Colonic mucosa (tissue), 4 donors: ENCODE measurements at regions not wholly inside any gene's neighbourhood (a gene's known extent, or its start where the extent isn't known, plus 50 kb on each side); places are given as distances from the start of the nearest gene placed in this dataset.
A peak's percentile ranks its signal among the peaks of the same experiment; 100 is the strongest.

ENCODE experiments used
- DNase-seq: peaks from one replicate; pipeline ENCODE4 v3.0.0-alpha.2; 2020
- H3K27ac ChIP-seq: fragments of 200-600 bp; one replicate; pipeline ENCODE4 v1.8.0; 2021
- H3K27me3 ChIP-seq: fragments of 200-600 bp; one replicate; pipeline ENCODE4 v1.8.0; 2021
- H3K36me3 ChIP-seq: fragments of 200-600 bp; one replicate; pipeline ENCODE4 v1.8.0; 2021
- H3K4me1 ChIP-seq: fragments of 200-600 bp; one replicate; pipeline ENCODE4 v1.8.0; 2021; ENCODE audit warnings: mild to moderate bottlenecking
- H3K4me3 ChIP-seq: fragments of 200-600 bp; one replicate; pipeline ENCODE4 v1.8.0; 2021
- H3K9ac ChIP-seq, 2 donors: one replicate each; pipeline ENCODE4 v1.7.0; 2013; ENCODE audit warnings: control low read depth in 2 of 2, low read depth in 2 of 2, low read length in 2 of 2
- H3K9me3 ChIP-seq: fragments of 200-600 bp; one replicate; pipeline ENCODE4 v1.8.0; 2021
- CTCF ChIP-seq: fragments of 200-600 bp; IDR thresholded peaks from one replicate; pipeline ENCODE4 v1.8.0; 2022; ENCODE audit warnings: antibody characterized with exemption, mild to moderate bottlenecking
- intact Hi-C: fragments of 100-400 bp; cut with DNase I; formaldehyde crosslinking; loops from one replicate; pipeline ENCODE4 v1.14.1; 2022
- donor health status: healthy.
- donor health status: DM: no; HTN: no; CAD: no.
- donor health status: DM: no; HTN: no; CAD: no.

- Histone ChIP-seq H3K27me3 (no peaks in the 10 kb centered on the region), H3K9ac (peak overlapping the region; percentile 59 to 78), H3K4me3 (peak overlapping the region; percentile 33), H3K4me1 (peaks cover 20% of the 10 kb centered on the region), H3K9me3 (no peaks in the 10 kb centered on the region), H3K27ac (peak overlapping the region; percentile 80), H3K36me3 (no peaks in the 10 kb centered on the region)
- DNase-seq, result peak; percentile 79
- TF ChIP-seq CTCF, result peak; percentile 99
- intact Hi-C loops, result no loop called here
Measured at GRCh38 chr2:47272031-47272864, 95.9 kb upstream of the CALM2 start.

GRCh38 chr2:47271054-47272000 lies 95.0 kb upstream of the CALM2 start:
- no peak overlapping the region for H3K4me3 ChIP-seq
- no peaks in the 10 kb centered on the region for H3K27me3 ChIP-seq
- TF ChIP-seq CTCF, result no peak
- H3K9me3 ChIP-seq, result no peaks in the 10 kb centered on the region
- intact Hi-C loops, result loop anchor here (2.0 kb wide), 1 partner anchor 53 kb away; no protein-coding TSS in a partner anchor
- peak overlapping the region; percentile 80 for H3K27ac ChIP-seq
- peaks cover 21% of the 10 kb centered on the region for H3K4me1 ChIP-seq
- peak; percentile 61 for DNase-seq
- no peaks in the 10 kb centered on the region for H3K36me3 ChIP-seq
- peak overlapping the region in 1 of 2 donors; percentile 78 for H3K9ac ChIP-seq

- no peaks in the 10 kb centered on the region for H3K27me3 ChIP-seq
- peak overlapping the region in 1 of 2 donors; percentile 19 for H3K9ac ChIP-seq
- peak overlapping the region; percentile 80 for H3K27ac ChIP-seq
- DNase-seq, result peak; percentile 51
- H3K4me1 ChIP-seq, result peaks cover 21% of the 10 kb centered on the region
- H3K4me3 ChIP-seq, result no peak overlapping the region
- no peak for TF ChIP-seq CTCF
- intact Hi-C loops, result loop anchor here (2.0 kb wide), 1 partner anchor 52 kb away; no protein-coding TSS in a partner anchor
- H3K36me3 ChIP-seq, result no peaks in the 10 kb centered on the region
- H3K9me3 ChIP-seq, result no peaks in the 10 kb centered on the region
Measured at GRCh38 chr2:47270421-47270820, 94.1 kb upstream of the CALM2 start.

- H3K27ac ChIP-seq, result peak overlapping the region; percentile 80
- intact Hi-C loops, result loop anchor here (2.0 kb wide), 1 partner anchor 51 kb away; no protein-coding TSS in a partner anchor
- no peaks in the 10 kb centered on the region for H3K27me3 ChIP-seq
- no peak overlapping the region for H3K4me3 ChIP-seq
- no peak for TF ChIP-seq CTCF
- peaks cover 21% of the 10 kb centered on the region for H3K4me1 ChIP-seq
- peak overlapping the region in 1 of 2 donors; percentile 43 for H3K9ac ChIP-seq
- H3K36me3 ChIP-seq, result no peaks in the 10 kb centered on the region
- H3K9me3 ChIP-seq, result no peaks in the 10 kb centered on the region
- peak; percentile 84 for DNase-seq
Measured at GRCh38 chr2:47269316-47270232, 93.3 kb upstream of the CALM2 start.
